22Rv1 (cell line): ENCODE measurements at regions not wholly inside any gene's neighbourhood (a gene's known extent, or its start where the extent isn't known, plus 50 kb on each side); places are given as distances from the start of the nearest gene placed in this dataset.

ENCODE experiments used
- H3K27ac ChIP-seq: fragments of 450-650 bp; 2 replicates; pipeline ENCODE4 v1.5.1; 2017
- ZFX ChIP-seq: fragments of 450-650 bp; IDR thresholded peaks from 2 replicates; pipeline ENCODE4 v1.6.1; 2017; ENCODE audit warnings: antibody characterized with exemption, borderline replicate concordance
- TF ChIP-seq, protein P1 (sequence below): fragments of 450-650 bp; IDR thresholded peaks from 2 replicates; pipeline ENCODE4 v1.5.1; 2017; ENCODE audit warnings: mild to moderate bottlenecking

DNA sequence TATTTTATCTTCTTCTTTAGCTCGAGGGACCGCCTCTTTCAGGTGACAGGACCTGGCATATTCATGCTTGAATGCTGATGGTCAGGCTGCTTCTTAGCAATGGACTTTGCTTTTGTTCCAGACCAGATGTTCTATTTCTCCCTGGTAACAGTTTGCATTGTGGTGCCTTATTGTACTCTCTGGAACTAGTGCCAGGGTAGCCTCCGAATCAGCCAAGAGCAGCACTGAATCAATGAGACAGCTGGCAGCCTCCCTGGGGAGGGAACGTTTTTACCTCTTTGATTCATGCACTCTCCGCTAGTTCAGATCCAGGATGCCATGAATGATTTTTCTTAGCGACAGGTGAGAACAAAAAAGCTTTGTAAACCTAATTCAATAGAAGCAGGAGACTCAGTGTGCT is 54.1 kb upstream of the NXPH1 start:
- TF ChIP-seq, protein P1, sequence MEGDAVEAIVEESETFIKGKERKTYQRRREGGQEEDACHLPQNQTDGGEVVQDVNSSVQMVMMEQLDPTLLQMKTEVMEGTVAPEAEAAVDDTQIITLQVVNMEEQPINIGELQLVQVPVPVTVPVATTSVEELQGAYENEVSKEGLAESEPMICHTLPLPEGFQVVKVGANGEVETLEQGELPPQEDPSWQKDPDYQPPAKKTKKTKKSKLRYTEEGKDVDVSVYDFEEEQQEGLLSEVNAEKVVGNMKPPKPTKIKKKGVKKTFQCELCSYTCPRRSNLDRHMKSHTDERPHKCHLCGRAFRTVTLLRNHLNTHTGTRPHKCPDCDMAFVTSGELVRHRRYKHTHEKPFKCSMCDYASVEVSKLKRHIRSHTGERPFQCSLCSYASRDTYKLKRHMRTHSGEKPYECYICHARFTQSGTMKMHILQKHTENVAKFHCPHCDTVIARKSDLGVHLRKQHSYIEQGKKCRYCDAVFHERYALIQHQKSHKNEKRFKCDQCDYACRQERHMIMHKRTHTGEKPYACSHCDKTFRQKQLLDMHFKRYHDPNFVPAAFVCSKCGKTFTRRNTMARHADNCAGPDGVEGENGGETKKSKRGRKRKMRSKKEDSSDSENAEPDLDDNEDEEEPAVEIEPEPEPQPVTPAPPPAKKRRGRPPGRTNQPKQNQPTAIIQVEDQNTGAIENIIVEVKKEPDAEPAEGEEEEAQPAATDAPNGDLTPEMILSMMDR: no peak
- TF ChIP-seq ZFX: no peak
- no peak overlapping the region for H3K27ac ChIP-seq

DNA sequence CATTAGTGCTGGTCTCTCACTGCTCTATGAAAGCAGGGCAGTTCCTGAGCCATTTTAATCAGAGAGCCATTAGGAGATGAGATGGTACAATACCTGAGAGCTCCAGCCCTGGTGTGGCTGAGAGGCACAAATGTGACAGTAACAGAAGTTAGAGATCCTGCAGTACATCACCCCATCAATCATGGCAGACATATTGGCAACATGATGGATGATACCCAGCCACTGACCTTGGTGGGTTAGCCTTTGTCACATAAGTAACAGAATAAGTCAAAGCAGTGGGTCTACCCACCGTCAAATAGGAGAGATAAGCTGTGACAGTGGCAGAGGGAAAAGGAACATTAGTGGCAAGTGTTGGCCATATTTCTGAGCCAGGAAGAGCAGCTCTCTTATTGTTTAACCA is 53.3 kb upstream of the NXPH1 start:
- no peak overlapping the region for H3K27ac ChIP-seq
- no peak for TF ChIP-seq ZFX
- TF ChIP-seq, protein P1: no peak

DNA sequence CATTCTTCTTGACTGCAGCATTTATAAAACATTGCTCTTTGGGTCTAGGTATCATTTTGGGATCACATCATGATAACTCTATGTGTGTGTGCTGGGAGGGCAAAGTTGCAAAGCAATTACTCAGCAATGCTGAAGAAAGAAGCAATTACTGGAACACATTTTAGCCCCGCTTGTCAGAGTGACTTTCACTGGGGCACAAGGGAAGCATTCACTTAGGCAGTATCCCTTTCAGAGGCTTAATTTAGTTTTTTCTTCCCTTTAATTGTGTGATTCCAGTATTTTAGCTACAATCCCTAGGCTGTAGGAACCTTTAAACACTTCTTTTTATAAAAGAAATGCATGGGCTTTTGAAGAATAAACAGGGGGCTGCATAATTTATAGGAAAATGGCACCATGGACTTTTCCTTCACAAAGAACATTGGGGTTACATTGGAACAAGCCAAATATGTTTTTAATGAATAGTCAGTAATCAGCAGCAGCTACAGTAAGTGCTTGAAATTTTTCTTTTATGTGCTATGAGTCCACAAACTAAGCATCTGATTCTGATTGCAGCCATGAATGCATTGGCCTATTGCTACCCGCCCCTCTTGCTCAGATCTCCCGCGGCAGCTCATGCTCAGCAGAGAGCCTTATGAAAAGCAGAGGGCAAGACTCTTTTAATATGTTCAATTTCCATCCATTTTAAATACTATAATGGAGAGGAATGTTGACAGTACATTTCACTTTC is 51.2 kb upstream of the NXPH1 start:
- no peak overlapping the region for H3K27ac ChIP-seq
- no peak for TF ChIP-seq ZFX
